ENCODE measurements at regions not wholly inside any gene's neighbourhood (a gene's known extent, or its start where the extent isn't known, plus 50 kb on each side); places are given as distances from the start of the nearest gene placed in this dataset.
"Not testable (repeated sequence)": the region's sequence is repeated elsewhere in the genome, so short reads cannot be mapped to it uniquely, and the experiment has no call there.

DNA sequence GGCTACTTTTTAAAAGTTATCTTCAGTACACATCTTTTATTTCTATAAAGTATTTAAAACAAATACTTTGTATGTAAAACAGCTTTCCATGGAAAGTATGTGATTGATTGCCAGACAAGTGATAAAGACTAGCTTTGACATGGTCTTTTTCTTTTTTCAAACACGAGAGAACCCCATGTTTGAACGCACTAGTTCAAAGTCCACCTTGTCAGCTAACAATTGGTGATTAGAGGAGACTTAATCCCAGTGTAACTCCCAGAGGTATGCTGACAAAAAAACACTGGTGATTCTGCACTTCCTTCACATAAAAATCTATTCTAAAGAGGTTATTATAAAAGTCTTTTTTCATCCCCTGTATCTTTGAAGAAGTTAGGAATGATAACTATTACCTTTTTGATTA lies 438.1 kb downstream of the GJA1 start:
- DNase-seq (ENCODE audit: low spot score) = no peak

DNA sequence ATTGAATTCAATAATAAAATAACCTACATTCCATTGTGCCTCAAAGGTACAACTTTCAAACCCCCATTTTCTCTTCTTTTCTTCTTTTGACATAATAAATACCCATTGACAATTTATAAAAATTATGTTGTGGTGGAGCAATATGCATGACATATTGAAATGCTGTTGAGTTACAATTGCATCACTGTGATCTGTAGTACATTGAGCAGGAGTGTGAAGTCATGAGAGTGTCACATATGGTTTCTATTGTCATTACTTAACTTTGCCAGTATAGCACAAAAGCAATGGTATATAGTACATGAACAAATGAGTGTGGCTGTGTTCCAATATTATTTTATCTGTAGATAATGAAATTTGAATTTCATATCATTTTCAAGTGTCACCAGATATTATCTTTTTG lies 441.3 kb downstream of the GJA1 start:
- DNase-seq (ENCODE audit: low spot score) = no peak

DNA sequence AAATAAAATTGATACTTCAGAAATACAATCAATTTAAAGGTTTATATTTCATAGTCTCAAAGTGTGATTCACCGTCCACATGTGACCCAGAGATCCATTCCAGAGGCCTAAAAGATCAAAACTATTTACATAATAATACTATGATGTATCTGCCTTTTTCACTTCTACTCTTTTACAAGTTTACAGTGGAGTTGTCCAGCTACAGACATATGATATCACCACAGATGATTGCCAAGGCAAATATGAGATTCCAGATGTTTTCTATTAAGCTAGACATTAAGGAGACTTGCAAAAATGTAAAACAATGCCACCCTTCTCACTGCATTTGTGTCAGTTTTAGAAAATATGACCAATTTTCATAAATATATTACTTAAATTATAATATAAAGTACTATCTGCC lies 443.7 kb downstream of the GJA1 start:
- DNase-seq (ENCODE audit: low spot score) = no peak

DNA sequence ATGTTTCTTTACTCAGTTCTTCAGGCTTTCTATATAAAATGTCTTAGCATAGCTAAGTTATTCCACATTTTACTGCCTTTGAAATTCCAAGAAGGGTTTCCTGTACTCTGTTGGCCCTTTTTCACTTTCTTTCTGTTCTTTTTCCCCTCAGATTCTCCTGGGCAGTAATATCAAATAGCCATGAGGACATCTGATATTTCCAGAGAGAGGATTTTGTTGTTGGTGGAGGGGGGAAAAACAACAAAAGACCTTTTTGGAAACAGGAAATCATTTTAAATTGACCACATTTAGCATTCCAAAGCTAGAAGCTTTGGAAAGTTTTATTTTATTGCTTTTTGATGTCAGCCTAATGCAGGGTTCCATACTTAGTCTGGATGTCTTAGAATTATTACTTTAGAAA lies 445.4 kb downstream of the GJA1 start:
- DNase-seq (ENCODE audit: low spot score) = no peak

DNA sequence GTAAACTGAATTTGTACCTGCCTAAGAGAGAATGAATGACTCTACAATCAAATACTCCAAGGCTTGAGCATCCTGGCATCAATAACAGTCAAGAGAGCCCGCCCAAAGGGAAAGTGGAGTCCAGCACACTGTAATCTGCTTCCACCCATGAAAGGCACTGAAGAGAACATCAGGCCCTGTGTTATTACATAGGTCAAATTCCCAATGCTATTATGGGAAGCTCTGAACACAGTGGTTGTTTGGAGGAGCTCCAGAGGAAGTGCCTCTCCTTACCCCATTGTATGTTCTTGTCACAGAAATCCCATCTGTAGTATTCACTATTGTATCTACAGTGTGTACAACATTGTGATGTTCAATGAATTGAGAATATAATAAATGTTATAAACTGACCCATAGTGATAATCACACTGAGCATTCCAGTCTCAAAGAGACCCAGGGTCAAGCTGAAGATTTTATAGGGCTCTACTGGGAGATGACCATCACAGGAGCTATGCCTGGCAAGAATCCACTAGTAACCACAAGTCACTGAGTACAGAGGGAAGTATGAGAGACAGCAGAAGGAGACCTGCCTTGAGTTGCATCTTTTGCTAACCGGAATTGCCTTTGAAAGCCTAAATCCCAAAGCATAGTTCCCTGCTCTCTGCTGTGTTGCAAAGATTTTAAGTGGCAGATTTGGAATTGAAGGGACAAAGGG lies 446.7 kb downstream of the GJA1 start:
- DNase-seq (ENCODE audit: low spot score) = no peak

DNA sequence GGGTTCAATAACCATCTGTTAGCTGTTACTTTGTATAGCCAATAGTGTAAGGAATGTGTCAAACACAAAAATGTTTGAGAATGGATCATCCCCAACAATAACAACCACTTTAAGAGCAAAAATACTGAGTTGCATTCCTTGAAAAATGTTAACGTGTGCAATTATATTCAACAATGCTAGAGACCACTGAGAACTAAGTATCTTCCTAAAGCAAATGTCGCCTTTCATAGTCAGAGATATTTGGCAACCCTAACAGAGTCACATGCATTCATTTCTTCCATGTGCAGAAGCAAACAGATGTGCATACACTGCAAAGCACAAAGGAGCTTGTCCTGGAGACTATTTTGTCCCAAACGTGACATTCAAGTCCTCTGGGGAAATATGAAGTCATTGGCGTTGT lies 448.6 kb downstream of the GJA1 start:
- no peak for DNase-seq (ENCODE audit: low spot score)

DNA sequence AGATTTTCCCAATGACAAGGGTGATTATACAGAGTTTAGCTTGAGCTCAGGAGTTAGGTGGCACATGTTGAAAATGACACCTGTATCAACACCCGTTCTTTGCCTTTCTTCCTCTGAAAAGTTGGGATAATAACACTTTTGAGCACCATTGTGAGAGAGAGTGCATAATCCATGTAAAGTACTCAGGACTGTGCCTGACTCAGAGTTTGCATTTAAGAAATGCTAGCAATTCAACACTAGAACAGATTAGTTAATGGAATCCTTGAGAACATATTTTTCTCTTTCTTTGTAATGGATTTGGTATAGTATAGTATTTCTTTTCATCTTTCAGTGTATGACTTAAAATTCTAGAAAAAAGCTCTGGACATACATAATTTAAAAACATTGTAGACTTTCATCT lies 449.2 kb downstream of the GJA1 start:
- DNase-seq (ENCODE audit: low spot score) = no peak

DNA sequence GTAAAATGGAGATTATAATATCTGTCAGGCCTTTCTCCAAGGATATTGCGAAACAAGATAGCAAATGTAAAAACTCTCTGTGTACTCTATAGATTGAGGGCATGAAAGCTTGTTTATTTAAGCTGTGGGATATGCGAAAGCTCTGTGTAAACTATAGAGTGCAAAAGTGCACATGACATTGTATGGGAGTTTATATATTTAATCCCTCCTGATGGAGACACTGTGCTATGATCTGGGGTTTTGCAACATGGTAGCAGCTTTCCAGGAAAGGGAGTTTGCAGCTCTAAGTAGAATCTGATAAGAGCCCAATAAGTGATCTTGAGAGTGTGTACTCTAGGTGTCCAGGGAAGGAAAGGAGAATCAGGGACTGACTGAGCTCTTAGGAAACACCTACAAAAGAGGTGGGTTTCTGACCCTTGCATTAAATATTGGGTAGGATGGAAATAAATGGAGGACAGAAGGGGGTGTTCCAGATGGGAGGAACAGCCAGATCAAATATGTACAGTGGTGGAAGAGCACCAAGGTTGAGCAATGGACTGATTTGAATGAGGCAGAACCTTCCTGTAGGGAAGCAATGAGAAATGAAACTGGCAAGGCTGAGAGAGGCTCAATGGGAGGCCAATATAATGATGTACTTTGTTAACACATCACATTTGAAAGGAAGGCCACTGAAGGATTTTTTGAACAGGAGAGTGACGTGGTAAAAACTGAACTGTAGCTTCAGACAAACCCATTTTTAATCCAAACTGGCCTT lies 450.1 kb downstream of the GJA1 start:
- no peak for DNase-seq (ENCODE audit: low spot score)

DNA sequence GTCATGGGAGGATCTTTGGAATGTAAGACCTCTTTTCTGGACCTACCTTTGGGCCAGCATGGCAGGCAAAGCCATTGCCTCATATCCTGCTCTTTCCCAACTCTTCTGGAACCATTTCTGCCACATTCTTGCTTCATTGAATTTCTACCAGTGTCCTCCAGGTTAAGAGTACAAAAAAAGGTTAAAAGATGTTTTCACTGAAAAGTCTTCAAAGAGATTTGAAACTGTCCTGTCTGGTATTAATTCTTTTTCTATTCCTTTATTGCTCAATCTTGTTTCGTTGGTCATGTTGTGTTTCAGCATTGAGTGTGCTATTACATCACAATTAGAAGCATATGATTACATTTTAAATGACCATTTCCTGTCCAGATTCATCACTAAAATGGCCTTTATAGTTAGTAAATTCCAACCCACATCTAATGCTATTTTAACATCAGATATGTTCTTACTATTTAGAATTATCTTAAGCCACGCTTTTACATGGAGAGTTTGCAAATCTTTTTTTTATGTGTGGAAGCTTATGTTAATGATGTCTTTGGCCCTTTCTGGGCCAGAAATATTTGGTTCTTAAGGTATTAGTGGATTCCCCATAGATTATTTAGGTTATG lies 450.9 kb downstream of the GJA1 start:
- no peak for DNase-seq (ENCODE audit: low spot score)

DNA sequence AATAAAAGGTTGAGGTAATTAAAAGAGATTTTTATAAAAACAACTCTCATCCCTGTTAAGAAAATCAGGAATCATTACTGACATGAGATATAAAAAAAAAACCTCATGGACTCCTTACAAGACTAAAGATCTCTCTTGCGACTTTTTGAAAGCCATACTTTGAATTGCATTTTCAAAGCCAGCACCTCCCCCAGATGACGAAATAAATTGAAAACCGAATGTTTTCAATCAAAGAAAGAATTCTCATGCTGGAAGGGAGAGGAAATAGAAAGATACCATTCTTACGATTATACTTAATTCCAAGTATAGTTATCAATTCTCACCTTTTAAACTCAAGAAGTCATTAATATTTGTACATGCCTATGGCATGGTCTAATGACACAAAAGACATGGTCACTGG lies 452.3 kb downstream of the GJA1 start:
- DNase-seq (ENCODE audit: low spot score) = no peak

DNA sequence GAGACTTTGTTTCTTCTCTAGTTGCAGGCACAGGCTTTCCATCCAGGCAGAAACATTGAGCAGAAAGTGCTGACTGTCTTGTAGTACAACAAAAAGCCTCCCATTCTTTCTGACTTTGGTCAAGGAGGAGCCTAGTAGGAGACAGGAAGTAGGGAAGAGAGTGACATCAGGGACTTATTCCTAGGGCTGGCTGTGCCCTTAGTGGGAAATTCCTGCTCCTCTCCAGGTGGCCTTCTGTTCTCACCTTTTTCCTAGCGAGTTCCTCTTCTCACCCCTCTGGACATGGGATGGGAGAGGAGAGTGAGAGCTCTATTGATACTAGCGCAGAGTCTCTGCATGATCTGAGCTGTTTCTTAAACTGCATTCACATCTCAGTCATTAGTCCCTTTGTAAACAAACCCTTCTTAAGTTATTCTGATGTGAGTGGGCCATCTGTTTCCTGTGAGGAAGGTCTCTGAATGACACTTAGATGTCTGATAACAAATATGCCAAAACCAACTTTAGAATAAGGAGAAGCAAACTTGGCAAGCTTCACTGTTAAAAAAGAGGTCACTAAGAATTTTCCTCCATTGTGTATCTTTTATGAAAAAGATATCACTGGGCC lies 455.0 kb downstream of the GJA1 start:
- no peak for DNase-seq (ENCODE audit: low spot score)

DNA sequence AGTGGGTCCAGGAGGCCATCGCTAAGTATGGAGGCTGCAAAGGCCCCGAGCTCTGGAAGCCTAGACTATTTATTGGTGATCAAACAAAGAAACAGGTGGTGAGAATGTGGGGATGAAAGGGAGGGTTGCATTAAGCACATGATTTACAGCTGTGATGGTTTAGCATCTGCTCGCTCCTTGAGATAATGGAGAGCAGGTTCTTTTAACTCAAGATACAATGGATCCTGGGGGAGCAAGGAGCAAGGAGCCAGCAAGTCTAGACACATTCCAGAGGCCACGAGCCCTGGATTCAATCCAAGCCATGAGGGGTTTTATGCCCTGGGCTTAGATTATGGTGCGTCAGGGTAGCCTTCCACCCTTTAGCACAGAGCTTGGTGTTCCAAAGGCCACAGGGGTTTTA lies 460.3 kb downstream of the GJA1 start:
- not testable (repeated sequence) for DNase-seq (ENCODE audit: low spot score)

DNA sequence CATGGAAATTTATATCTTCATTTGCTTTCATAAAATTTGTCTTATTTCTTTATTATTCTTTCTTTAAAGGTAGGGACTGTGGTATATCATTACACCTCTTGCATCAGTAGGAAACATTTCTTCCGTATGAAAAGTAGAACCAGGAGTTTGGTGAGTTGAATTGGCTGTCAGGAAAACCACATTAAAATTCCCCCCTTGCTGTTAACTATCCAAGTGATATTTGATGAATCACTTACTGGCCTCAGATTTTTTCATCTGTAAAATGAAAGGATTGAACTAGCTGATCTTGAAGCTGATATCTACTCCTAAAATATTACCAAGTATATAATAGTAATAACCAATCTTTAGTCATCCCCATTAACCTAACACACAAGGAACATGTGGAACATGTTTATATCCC lies 460.9 kb downstream of the GJA1 start:
- DNase-seq (ENCODE audit: low spot score) = no peak

DNA sequence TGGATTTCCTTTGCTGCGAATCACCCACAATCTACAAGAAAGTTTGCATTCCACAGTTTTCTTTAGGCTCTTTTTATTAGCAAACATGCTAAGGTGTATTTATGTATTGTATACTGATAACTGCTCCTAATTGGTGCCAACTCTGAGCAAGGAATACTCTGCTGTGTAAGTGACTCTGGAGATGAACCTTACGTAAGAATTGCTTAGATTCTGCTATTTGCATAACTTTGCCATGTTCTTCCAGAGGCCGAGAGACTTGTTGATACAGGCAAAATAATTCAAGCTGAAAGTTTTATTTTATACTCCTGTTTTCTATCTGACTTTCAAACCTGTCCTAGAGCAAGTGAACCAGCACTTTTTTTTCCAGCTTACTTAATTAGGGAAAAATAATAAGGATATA lies 461.3 kb downstream of the GJA1 start:
- no peak for DNase-seq (ENCODE audit: low spot score)

DNA sequence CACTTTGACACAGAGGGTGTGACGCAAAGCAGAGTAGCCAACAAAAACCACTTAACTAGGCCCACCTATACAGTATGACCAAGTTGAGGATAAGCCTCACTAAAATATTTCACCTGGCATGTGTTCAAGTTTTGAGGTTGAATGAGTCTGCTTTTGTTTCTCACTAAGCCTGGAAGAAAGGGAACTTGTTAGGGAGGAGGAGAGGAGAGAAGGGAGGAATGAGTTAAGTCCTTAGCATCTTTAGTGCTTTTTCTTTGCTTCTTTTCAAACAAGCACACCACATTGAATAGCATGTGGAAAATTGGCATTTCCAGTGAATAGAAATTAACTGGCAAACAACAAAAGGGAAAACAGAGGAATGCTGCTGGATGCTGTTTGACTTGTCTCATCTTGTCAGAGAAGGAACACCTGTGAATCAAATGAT lies 461.9 kb downstream of the GJA1 start:
- DNase-seq (ENCODE audit: low spot score) = no peak

DNA sequence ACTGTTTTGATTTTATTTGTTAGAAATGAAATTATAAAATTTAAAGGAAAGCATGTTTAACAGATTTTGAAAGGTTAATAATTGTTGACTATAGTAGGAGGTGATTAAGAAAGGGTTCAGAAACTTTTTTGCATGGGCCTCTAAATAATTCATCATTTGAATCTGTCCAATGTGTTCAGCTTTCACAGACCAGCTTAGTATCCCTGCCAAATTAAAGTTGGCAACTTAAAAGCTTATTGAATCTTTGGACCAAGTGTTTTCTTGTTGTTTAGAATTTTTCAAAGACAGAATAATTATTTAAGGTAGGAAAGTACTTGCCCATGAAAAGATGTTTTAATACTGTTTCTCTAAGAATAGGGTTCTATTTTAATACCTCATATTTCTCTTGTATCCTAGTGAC lies 466.0 kb downstream of the GJA1 start:
- DNase-seq (ENCODE audit: low spot score) = no peak

DNA sequence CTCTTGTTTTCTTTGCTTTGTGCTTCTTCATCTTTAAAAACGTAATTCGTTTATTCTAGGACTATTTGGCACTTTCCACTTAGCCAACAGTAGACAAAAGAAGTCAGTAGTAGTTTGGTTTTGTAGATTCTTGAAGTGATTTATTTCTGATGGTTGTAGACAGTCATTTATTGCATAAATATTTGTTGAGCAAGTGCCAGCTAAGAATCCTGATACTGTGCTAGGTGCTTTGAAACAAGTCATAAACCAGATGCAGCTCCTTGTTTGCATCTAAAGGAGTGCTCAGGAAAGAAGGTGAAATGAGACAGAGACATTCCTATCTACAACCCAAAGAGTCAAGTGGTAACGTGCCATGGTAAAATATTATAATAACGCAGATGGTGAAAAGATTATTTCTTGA lies 469.1 kb downstream of the GJA1 start:
- no peak for DNase-seq (ENCODE audit: low spot score)

DNA sequence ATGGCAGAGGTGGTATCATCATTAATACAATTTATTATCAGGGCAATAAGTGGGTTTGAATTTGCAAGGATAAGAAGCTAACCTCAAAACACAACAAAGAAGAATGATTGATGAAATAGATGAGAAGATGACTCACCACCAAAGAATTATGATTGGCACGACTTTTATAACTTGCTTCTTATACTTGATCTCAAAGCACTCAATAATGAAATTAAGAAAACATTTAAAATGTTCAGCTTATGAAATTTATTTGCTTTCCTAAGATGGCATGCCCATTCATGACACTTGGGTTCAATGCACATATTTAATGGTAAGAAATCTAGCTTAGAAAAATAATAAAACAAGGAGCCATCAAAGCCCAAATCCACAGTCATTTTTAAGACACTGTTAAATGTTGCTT lies 477.5 kb downstream of the GJA1 start:
- DNase-seq (ENCODE audit: low spot score) = no peak

DNA sequence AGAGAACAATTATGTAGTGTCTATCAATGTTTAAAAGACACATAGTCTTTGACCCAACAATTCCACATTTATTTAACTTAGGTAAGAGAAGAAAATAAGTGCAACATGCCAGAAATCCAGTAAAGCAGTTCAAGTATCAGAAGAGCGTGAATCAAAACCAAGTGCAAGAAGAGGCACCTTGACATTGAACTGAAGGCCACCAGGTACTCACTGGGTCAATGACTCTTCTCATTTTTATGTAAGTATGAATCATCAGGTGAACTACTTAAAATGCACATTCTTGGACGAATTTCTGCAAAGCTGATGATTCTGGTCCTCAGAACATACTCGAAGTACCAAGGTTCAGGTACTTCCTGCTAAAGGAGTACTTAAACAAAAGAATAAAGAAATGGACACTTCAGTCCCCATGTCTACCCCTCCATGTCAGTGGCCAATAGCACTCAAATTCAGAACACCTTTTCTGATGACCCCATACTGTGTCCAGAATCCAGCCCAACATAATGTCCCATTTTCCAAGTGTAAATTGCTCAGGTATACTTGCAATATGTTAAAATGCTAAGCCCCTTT lies 481.9 kb downstream of the GJA1 start:
- DNase-seq (ENCODE audit: low spot score) = no peak

DNA sequence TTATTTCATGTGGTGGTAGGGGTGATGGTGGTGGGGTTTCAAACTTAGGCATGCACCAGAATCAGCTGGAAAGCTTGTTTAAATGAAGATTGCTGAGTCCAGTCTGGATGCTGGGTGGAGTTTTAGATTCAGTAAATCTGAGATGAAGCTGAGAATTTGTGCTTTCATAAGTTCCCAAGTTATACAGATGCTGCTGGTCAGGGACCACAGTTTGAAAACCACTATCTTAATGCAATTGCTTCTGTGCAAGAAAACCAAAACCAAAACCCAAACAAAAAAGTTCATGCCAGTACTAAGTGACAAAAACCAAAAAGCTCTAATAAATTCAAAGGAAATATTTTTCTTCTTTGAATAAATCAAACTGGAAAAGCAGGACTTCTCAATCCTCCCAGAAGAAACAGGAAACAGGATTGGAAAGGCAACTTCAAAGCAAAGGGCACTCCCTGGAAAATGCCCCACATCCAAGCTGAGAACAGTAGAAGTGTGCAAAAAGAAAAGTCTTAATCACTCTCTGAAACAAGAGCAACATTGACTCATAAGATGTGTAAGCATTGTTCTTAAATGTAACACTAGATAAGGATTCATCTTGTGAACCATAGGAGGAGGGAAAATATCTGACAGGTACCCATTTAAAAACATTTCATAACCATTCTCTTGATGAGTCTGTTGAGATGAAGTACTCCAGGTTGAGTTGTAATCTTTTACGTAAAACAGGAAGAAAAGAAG lies 481.5 kb upstream of the HSF2 start:
- DNase-seq (ENCODE audit: low spot score) = no peak

DNA sequence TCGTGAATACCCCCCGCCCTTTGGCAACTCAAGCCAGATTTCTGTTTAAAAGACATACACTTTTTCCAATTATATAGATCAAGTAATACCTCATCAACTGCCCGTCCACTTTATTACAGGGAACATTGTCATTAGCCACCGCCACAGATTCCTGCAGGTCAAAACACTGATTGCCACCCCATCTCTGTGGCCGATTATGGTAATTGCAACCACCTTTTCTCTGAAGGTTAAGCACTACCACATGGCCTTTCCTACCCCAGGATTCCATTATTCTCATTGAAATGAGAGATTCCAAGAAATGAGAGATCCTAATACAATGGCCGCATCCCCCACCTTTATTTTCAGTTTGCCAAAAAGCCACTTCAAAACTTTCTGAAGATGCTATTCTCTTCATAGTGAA lies 478.8 kb upstream of the HSF2 start:
- DNase-seq (ENCODE audit: low spot score) = no peak

DNA sequence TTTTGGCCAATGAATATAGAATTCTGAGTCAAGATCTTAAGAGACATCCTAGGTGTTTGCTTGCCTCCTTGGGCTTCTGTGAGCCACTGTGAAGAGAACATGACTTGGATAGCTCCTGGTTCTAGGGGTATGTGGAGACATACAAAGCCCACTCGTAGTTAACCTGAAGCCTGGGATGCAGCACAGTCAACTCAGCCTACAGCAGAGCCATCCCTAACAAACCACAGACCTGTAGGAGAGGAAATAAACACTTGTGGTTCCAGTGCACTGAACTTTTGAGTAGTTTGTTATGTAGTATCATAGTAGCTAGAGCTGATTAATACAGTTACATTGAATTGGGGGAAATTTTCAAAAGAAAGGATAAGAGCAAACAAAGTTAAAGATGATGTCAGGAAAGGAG lies 474.4 kb upstream of the HSF2 start:
- DNase-seq (ENCODE audit: low spot score) = no peak
